Kidney (tissue), 13 donors: ENCODE measurements at regions not wholly inside any gene's neighbourhood (a gene's known extent, or its start where the extent isn't known, plus 50 kb on each side); places are given as distances from the start of the nearest gene placed in this dataset.

Experiments
- DNase-seq, 5 donors: peaks; one replicate each; pipeline ENCODE4 v3.0.0-alpha.2; 2013 to 2020
- FAIRE-seq: peaks from 2 replicates; lab custom pipeline; 2012; peaks lifted over from hg19 to GRCh38; lab: Jason Lieb, UNC
- H3K27ac ChIP-seq, 2 donors: one replicate each; pipeline ENCODE4 v1.7.0; 2013; ENCODE audit warnings: low read depth in 2 of 2, low read length in 2 of 2, inconsistent platforms in 1 of 2
- H3K27me3 ChIP-seq: one replicate; pipeline ENCODE4 v1.7.1; 2013; ENCODE audit warnings: low read length, inconsistent platforms; ENCODE audit not compliant: control insufficient read depth, insufficient read depth
- H3K36me3 ChIP-seq, 3 donors: one replicate each; pipeline versions ENCODE4 v1.7.0 to v1.7.1; 2013; ENCODE audit warnings: low read length in 3 of 3, control low read depth in 1 of 3, inconsistent platforms in 1 of 3; ENCODE audit not compliant: insufficient read depth in 3 of 3, control insufficient read depth in 2 of 3
- H3K4me1 ChIP-seq, 3 donors: one replicate each; pipeline versions ENCODE4 v1.7.0 to v1.7.1; 2013; ENCODE audit warnings: low read length in 3 of 3, inconsistent platforms in 1 of 3, low read depth in 1 of 3; ENCODE audit not compliant: control insufficient read depth in 2 of 3, insufficient read depth in 2 of 3
- H3K4me3 ChIP-seq, 3 donors: one replicate each; pipeline versions ENCODE4 v1.7.0 to v1.8.1; 2013; ENCODE audit warnings: low read length in 3 of 3, control low read depth in 1 of 3, inconsistent platforms in 1 of 3
- H3K9ac ChIP-seq, 3 donors: one replicate each; pipeline versions ENCODE4 v1.7.0 to v1.7.1; 2013; ENCODE audit warnings: low read length in 3 of 3, control low read depth in 1 of 3, inconsistent platforms in 1 of 3
- H3K9me3 ChIP-seq, 3 donors: one replicate each; pipeline versions ENCODE4 v1.7.0 to v1.7.1; 2013; ENCODE audit warnings: low read length in 3 of 3, control low read depth in 1 of 3, inconsistent platforms in 1 of 3; ENCODE audit not compliant: control insufficient read depth in 2 of 3, insufficient read depth in 1 of 3
- CTCF ChIP-seq: IDR thresholded peaks from 3 replicates; pipeline ENCODE4 v1.5.1; 2012; ENCODE audit warnings: mild to moderate bottlenecking, moderate library complexity, borderline replicate concordance; ENCODE audit not compliant: insufficient read depth; ENCODE audit errors: extremely low read depth
- intact Hi-C: fragments of 100-400 bp; cut with DNase I; formaldehyde crosslinking; loops from one replicate; pipeline ENCODE4 v1.11.1; 2022
- donor health status: control.
- donor health status: control.
- donor health status: control.
- donor health status: control.
- donor health status: control.
- donor health status: DM: yes; HTN: yes; CAD: no.
- donor health status: Normal renal cell carcinoma (clear cell type).

DNA sequence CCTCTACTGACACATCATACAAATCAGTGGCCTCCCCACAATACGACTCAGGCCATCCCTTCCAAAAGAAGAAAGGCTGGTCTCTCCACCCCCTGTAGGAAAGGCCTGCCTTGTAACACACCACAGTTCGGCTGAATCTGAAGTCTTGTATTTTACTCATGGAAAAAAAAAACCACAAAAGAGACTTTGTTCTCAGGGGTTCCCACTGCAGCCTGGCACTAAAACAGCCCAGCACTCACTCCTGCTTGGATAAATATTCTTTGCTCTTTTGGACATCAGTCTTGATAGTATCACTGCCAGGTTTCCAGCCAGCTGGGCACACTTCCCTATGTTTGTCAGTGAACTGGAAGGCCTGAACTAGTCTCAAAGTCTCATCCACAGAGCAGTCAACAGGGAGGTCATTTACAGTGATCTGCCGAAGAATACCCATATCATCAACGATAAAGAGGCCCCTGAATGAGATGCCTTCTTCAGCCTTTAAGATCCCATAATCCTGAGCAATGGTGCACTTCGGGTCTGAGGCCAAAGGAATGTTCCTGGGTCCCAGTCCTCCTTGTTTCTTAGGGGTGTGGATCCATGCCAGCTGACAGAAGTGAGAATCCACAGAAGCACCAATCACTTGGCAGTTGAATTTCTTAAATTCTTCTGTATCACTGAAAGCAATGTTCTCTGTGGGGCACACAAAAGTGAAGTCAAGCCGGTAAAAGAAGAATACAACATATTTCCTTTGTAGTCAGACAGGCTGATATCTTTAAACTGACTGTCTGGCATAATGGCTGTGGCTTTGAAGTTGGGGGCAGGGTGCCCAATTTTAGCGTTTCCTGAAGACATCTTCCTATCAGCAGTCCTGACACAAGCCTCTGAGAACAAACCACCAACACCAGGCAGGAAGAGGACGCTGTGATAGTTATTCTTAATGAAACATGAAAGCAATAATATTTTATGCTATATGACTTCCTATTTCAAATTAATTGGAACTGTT lies 198.1 kb downstream of the LURAP1L start:
- Histone ChIP-seq H3K27ac (no peak overlapping the region), H3K27me3 (no peaks in the 10 kb centered on the region), H3K36me3 (no peaks in the 10 kb centered on the region), H3K9ac (no peak overlapping the region), H3K4me3 (no peak overlapping the region), H3K9me3 (no peaks in the 10 kb centered on the region), H3K4me1 (no peaks in the 10 kb centered on the region)
- no peak for TF ChIP-seq CTCF
- intact Hi-C loops = no loop called here
- FAIRE-seq = no peak
- DNase-seq = no peak

- H3K4me1 ChIP-seq = no peaks in the 10 kb centered on the region
- DNase-seq (no peak), FAIRE-seq (no peak)
- no peak for TF ChIP-seq CTCF
- no peak overlapping the region for H3K27ac ChIP-seq
- no peaks in the 10 kb centered on the region for H3K9me3 ChIP-seq
- no peaks in the 10 kb centered on the region for H3K36me3 ChIP-seq
- no peak overlapping the region for H3K9ac ChIP-seq
- no peaks in the 10 kb centered on the region for H3K27me3 ChIP-seq
- intact Hi-C loops = no loop called here
- no peak overlapping the region for H3K4me3 ChIP-seq
Measured at GRCh38 chr9:12973710-12974109, 198.9 kb downstream of the LURAP1L start.

DNA sequence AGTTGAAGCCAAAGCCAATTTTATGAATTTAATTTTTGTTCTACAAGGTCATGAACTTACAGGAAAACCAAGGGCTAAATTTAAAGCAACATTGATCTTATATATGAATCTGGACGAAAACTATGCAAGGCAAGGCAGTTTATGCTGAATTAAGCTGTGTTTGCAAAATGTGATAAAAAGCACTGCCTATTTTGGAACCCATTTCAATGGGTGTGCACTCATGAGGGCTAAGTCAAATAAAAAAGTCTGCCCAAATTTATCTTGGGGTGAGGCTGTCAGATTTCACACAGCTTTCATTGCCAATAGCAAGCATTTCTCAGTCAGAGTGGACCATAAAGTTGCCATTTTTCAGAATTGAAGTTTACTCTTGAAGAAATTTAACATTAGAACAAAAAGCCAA lies 199.9 kb downstream of the LURAP1L start:
- H3K36me3 ChIP-seq = no peaks in the 10 kb centered on the region
- no peak overlapping the region for H3K9ac ChIP-seq
- H3K27me3 ChIP-seq = no peaks in the 10 kb centered on the region
- H3K4me1 ChIP-seq = no peaks in the 10 kb centered on the region
- H3K27ac ChIP-seq = no peak overlapping the region
- no peak for DNase-seq
- FAIRE-seq = no peak
- H3K4me3 ChIP-seq = no peak overlapping the region
- no peak for TF ChIP-seq CTCF
- intact Hi-C loops = no loop called here
- H3K9me3 ChIP-seq = no peaks in the 10 kb centered on the region
